ENCODE measurements at regions not wholly inside any gene's neighbourhood (a gene's known extent, or its start where the extent isn't known, plus 50 kb on each side); places are given as distances from the start of the nearest gene placed in this dataset.

- TF ChIP-seq POLR2A (IDR thresholded peaks at IDR 0.05) (no peak), CTCF (IDR thresholded peaks at IDR 0.05) (no peak)
Observed at GRCh38 chr16:29226782-29227181, 179.7 kb downstream of the NPIPB11 start.
